DND-41 (cell line): ENCODE measurements at regions not wholly inside any gene's neighbourhood (a gene's known extent, or its start where the extent isn't known, plus 50 kb on each side); places are given as distances from the start of the nearest gene placed in this dataset.

Source experiments
- ATAC-seq: fragments of 200-7000 bp; cut with Tn5 transposase; 3 replicates; pipeline ENCODE4 v1.9.1; 2021; ENCODE audit warnings: low read depth; ENCODE audit not compliant: insufficient read depth
- DNase-seq: peaks from one replicate; pipeline ENCODE4 v3.0.0-alpha.2; 2020
- H2AFZ ChIP-seq: 2 replicates; pipeline ENCODE4 v1.6.0; 2012; ENCODE audit warnings: low read depth, low read length
- H3K27ac ChIP-seq: 2 replicates; pipeline ENCODE4 v1.5.1; 2012; ENCODE audit warnings: low read length, inconsistent platforms
- H3K27me3 ChIP-seq: fragments of 200-600 bp; sonication (generic); 2 replicates; pipeline ENCODE4 v1.6.0; 2012; ENCODE audit warnings: low read length, mild to moderate bottlenecking, inconsistent platforms; ENCODE audit not compliant: insufficient read depth, poor library complexity
- H3K36me3 ChIP-seq: 2 replicates; pipeline ENCODE4 v1.5.1; 2012; ENCODE audit warnings: low read length, inconsistent platforms; ENCODE audit not compliant: insufficient read depth
- H3K4me1 ChIP-seq: 2 replicates; pipeline ENCODE4 v1.5.1; 2012; ENCODE audit warnings: mild to moderate bottlenecking, low read length; ENCODE audit not compliant: insufficient read depth
- H3K4me2 ChIP-seq: 2 replicates; pipeline ENCODE4 v1.6.0; 2012; ENCODE audit warnings: mild to moderate bottlenecking, moderate library complexity, low read length, inconsistent platforms; ENCODE audit not compliant: insufficient read depth
- H3K4me3 ChIP-seq, 2 experiments: fragments of 200-600 bp in 1 of 2; shearing (Covaris generic) in 1 of 2; 2 replicates each; pipeline ENCODE4 v1.5.1; 2012 to 2016; ENCODE audit warnings: inconsistent platforms in 2 of 2, low read length in 2 of 2, mild to moderate bottlenecking in 2 of 2, low read depth in 1 of 2, moderate library complexity in 1 of 2
- H3K79me2 ChIP-seq: 2 replicates; pipeline ENCODE4 v1.6.0; 2012; ENCODE audit warnings: low read length, inconsistent platforms; ENCODE audit not compliant: insufficient read depth
- H3K9ac ChIP-seq: 2 replicates; pipeline ENCODE4 v1.6.0; 2012; ENCODE audit warnings: low read depth, mild to moderate bottlenecking, inconsistent platforms, low read length, moderate library complexity
- H3K9me3 ChIP-seq: 2 replicates; pipeline ENCODE4 v1.5.1; 2012; ENCODE audit warnings: low read length, moderate library complexity, mild to moderate bottlenecking, inconsistent platforms; ENCODE audit not compliant: insufficient read depth, severe bottlenecking
- H4K20me1 ChIP-seq: 2 replicates; pipeline ENCODE4 v1.6.0; 2012; ENCODE audit warnings: low read length; ENCODE audit not compliant: insufficient read depth
- CTCF ChIP-seq: IDR thresholded peaks from 2 replicates; pipeline ENCODE4 v1.5.1; 2012; ENCODE audit warnings: borderline replicate concordance, low read length, moderate library complexity, mild to moderate bottlenecking; ENCODE audit not compliant: poor library complexity, severe bottlenecking; ENCODE audit errors: extremely low read depth
- EZH2 ChIP-seq: IDR thresholded peaks from 3 replicates; pipeline ENCODE4 v1.6.1; 2012; ENCODE audit warnings: borderline replicate concordance, low read depth, mild to moderate bottlenecking, moderate library complexity, low read length, inconsistent platforms; ENCODE audit not compliant: severe bottlenecking

- no peaks in the 10 kb centered on the region for H3K36me3 ChIP-seq
- no peak for ATAC-seq
- no peak overlapping the region for H3K4me2 ChIP-seq
- no peak for TF ChIP-seq EZH2
- no peak for TF ChIP-seq CTCF
- no peaks in the 10 kb centered on the region for H3K9me3 ChIP-seq
- H4K20me1 ChIP-seq = no peaks in the 10 kb centered on the region
- no peak overlapping the region for H3K4me3 ChIP-seq
- no peak for DNase-seq
- peaks cover 15% of the 10 kb centered on the region for H3K4me1 ChIP-seq
- H3K79me2 ChIP-seq = no peaks in the 10 kb centered on the region
- H3K9ac ChIP-seq = no peak overlapping the region
- no peaks in the 10 kb centered on the region for H3K27me3 ChIP-seq
- no peak overlapping the region for H2AFZ ChIP-seq
- H3K27ac ChIP-seq = no peak overlapping the region
These were observed 494.6 kb upstream of the RUNX1 start for GRCh38 chr21:35543746-35544145.

GRCh38 chr21:35540950-35541638 lies 492.0 kb upstream of the RUNX1 start:
- DNase-seq (no peak), ATAC-seq (no peak)
- H3K36me3 ChIP-seq = no peaks in the 10 kb centered on the region
- no peaks in the 10 kb centered on the region for H3K79me2 ChIP-seq
- H3K4me2 ChIP-seq = no peak overlapping the region
- H3K9me3 ChIP-seq = peaks cover 2% of the 10 kb centered on the region
- no peak overlapping the region for H3K27ac ChIP-seq
- no peak overlapping the region for H3K9ac ChIP-seq
- H2AFZ ChIP-seq = no peak overlapping the region
- no peaks in the 10 kb centered on the region for H4K20me1 ChIP-seq
- TF ChIP-seq EZH2 (no peak), CTCF (no peak)
- peaks cover 15% of the 10 kb centered on the region for H3K4me1 ChIP-seq
- no peaks in the 10 kb centered on the region for H3K27me3 ChIP-seq
- H3K4me3 ChIP-seq = no peak overlapping the region

- ATAC-seq = no peak
- TF ChIP-seq CTCF = no peak
- no peak for TF ChIP-seq EZH2
- Histone ChIP-seq H3K27me3 (no peaks in the 10 kb centered on the region), H3K9ac (no peak overlapping the region), H3K27ac (no peak overlapping the region), H3K79me2 (no peaks in the 10 kb centered on the region), H2AFZ (no peak overlapping the region), H4K20me1 (no peaks in the 10 kb centered on the region), H3K4me1 (peaks cover 10% of the 10 kb centered on the region), H3K4me3 (no peak overlapping the region), H3K36me3 (no peaks in the 10 kb centered on the region), H3K9me3 (peaks cover 9% of the 10 kb centered on the region), H3K4me2 (no peak overlapping the region)
- DNase-seq = no peak
These were observed 489.3 kb upstream of the RUNX1 start for GRCh38 chr21:35538386-35538785.

- ATAC-seq = no peak
- H4K20me1 ChIP-seq = no peaks in the 10 kb centered on the region
- no peak for TF ChIP-seq CTCF
- TF ChIP-seq EZH2 = no peak
- no peak overlapping the region for H3K4me2 ChIP-seq
- H3K4me3 ChIP-seq = no peak overlapping the region
- H3K79me2 ChIP-seq = no peaks in the 10 kb centered on the region
- no peaks in the 10 kb centered on the region for H3K27me3 ChIP-seq
- no peaks in the 10 kb centered on the region for H3K36me3 ChIP-seq
- DNase-seq = no peak
- no peak overlapping the region for H3K9ac ChIP-seq
- H3K9me3 ChIP-seq = peaks cover 9% of the 10 kb centered on the region
- no peak overlapping the region for H3K27ac ChIP-seq
- H2AFZ ChIP-seq = no peak overlapping the region
- H3K4me1 ChIP-seq = peaks cover 2% of the 10 kb centered on the region
These were observed 488.5 kb upstream of the RUNX1 start for GRCh38 chr21:35537604-35538003.
